ENCODE measurements at regions not wholly inside any gene's neighbourhood (a gene's known extent, or its start where the extent isn't known, plus 50 kb on each side); places are given as distances from the start of the nearest gene placed in this dataset.

GRCh38 chr11:121749691-121750090 lies 296.9 kb upstream of the SORL1-AS1 start:
- peaks cover 6% of the 10 kb centered on the region; the same call in 1 of the 2 replicates for H3K27me3 ChIP-seq (ENCODE audit: insufficient read depth, low read depth)
- ChIA-PET CTCF (no interaction called here), POLR2A (ENCODE audit: unreplicated experiment) (no interaction called here)
- no peak overlapping the region for H3K4me3 ChIP-seq
- H3K9me3 ChIP-seq (ENCODE audit: insufficient read depth, low read depth): no peaks in the 10 kb centered on the region
- no peak for TF ChIP-seq EZH2 (IDR thresholded peaks at IDR 0.05; ENCODE audit: low read depth)
- TF ChIP-seq CTCF (conservative IDR thresholded peaks at IDR 0.05): no peak
- no peaks in the 10 kb centered on the region for H3F3A ChIP-seq (ENCODE audit: insufficient read depth, low read depth)
- H3K4me1 ChIP-seq (replicated peaks; ENCODE audit: insufficient read depth): no peaks in the 10 kb centered on the region
- no peak overlapping the region for H3K27ac ChIP-seq
- no TSS peak for BruUV-seq (replicated peaks)
- H3K36me3 ChIP-seq (ENCODE audit: low read depth): no peaks in the 10 kb centered on the region
- intact Hi-C loops (cut with micrococcal nuclease; ENCODE audit: unreplicated experiment): no loop called here
- H3K9me2 ChIP-seq (ENCODE audit: insufficient read depth): no peaks in the 10 kb centered on the region
- no peak for DNase-seq
- no peak overlapping the region for H2AFZ ChIP-seq
- no peaks in the 10 kb centered on the region for H3K79me2 ChIP-seq (ENCODE audit: low read depth)
- H3K4me2 ChIP-seq: no peak overlapping the region
- no peaks in the 10 kb centered on the region for H4K20me1 ChIP-seq (ENCODE audit: insufficient read depth)

DNA sequence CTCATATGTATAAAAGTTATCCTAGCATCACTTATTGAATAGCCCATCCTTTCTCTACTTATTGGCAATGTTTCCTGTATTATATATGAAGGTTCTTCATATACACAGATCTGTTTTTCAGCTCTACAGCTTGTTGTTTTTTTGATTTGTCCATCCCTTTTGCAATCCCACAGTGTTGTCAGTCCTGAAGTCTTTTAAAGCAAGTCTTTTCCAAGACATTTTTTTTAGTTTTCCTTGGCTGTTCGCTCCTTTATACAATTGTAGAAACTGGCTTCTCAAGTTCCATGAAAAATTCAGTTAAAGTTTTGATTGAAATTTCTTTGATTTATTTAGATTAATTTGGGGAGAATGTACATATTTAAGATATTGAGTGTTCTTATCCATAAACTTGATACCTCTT lies 295.3 kb upstream of the SORL1-AS1 start:
- Histone ChIP-seq H3K4me2 (no peak overlapping the region), H3K4me1 (replicated peaks; ENCODE audit: insufficient read depth) (no peaks in the 10 kb centered on the region), H3K9me2 (ENCODE audit: insufficient read depth) (no peaks in the 10 kb centered on the region), H3K79me2 (ENCODE audit: low read depth) (no peaks in the 10 kb centered on the region), H3K27me3 (ENCODE audit: insufficient read depth, low read depth) (peaks cover 6% of the 10 kb centered on the region; the same call in 1 of the 2 replicates), H3K9me3 (ENCODE audit: insufficient read depth, low read depth) (peaks cover 8% of the 10 kb centered on the region; the same call in 1 of the 2 replicates), H3K27ac (no peak overlapping the region), H4K20me1 (ENCODE audit: insufficient read depth) (no peaks in the 10 kb centered on the region), H3K36me3 (ENCODE audit: low read depth) (no peaks in the 10 kb centered on the region), H2AFZ (no peak overlapping the region), H3K4me3 (no peak overlapping the region), H3F3A (ENCODE audit: insufficient read depth, low read depth) (no peaks in the 10 kb centered on the region)
- ChIA-PET POLR2A (ENCODE audit: unreplicated experiment) (no interaction called here), CTCF (no interaction called here)
- TF ChIP-seq EZH2 (IDR thresholded peaks at IDR 0.05; ENCODE audit: low read depth) (no peak), CTCF (conservative IDR thresholded peaks at IDR 0.05) (no peak)
- intact Hi-C loops (cut with micrococcal nuclease; ENCODE audit: unreplicated experiment): no loop called here
- DNase-seq: no peak
- no TSS peak for BruUV-seq (replicated peaks)

GRCh38 chr11:121743285-121743684 lies 290.5 kb upstream of the SORL1-AS1 start:
- DNase-seq: no peak
- Histone ChIP-seq H3K9me3 (ENCODE audit: insufficient read depth, low read depth) (peaks cover 8% of the 10 kb centered on the region; the same call in 1 of the 2 replicates), H3K79me2 (ENCODE audit: low read depth) (no peaks in the 10 kb centered on the region), H3K27ac (no peak overlapping the region), H3K4me1 (replicated peaks; ENCODE audit: insufficient read depth) (no peaks in the 10 kb centered on the region), H4K20me1 (ENCODE audit: insufficient read depth) (no peaks in the 10 kb centered on the region), H3K36me3 (ENCODE audit: low read depth) (no peaks in the 10 kb centered on the region), H3K27me3 (ENCODE audit: insufficient read depth, low read depth) (no peaks in the 10 kb centered on the region; the same call in 1 of the 2 replicates), H2AFZ (no peak overlapping the region), H3K9me2 (ENCODE audit: insufficient read depth) (no peaks in the 10 kb centered on the region), H3K4me3 (no peak overlapping the region), H3K4me2 (no peak overlapping the region), H3F3A (ENCODE audit: insufficient read depth, low read depth) (no peaks in the 10 kb centered on the region)
- BruUV-seq (replicated peaks): no TSS peak
- POLR2A ChIA-PET (ENCODE audit: unreplicated experiment): no interaction called here
- intact Hi-C loops (cut with micrococcal nuclease; ENCODE audit: unreplicated experiment): no loop called here
- CTCF ChIA-PET: no interaction called here
- TF ChIP-seq CTCF (conservative IDR thresholded peaks at IDR 0.05) (no peak), EZH2 (IDR thresholded peaks at IDR 0.05; ENCODE audit: low read depth) (no peak)
